ENCODE measurements at regions not wholly inside any gene's neighbourhood (a gene's known extent, or its start where the extent isn't known, plus 50 kb on each side); places are given as distances from the start of the nearest gene placed in this dataset.

- no peak for TF ChIP-seq CTCF (IDR thresholded peaks at IDR 0.05)
- TF ChIP-seq POLR2A (IDR thresholded peaks at IDR 0.05), result no peak
Measured at GRCh38 chr6:156685823-156686222, 91.4 kb upstream of the ARID1B start.

All from body of pancreas (tissue), 4 donors.